HG02973 (cell line): ENCODE measurements at regions not wholly inside any gene's neighbourhood (a gene's known extent, or its start where the extent isn't known, plus 50 kb on each side); places are given as distances from the start of the nearest gene placed in this dataset.

Experiments used
- ATAC-seq: cut with Tn5 transposase; IDR thresholded peaks from one replicate; pipeline ENCODE4 v1.9.1; 2021; ENCODE audit warnings: moderate library complexity; ENCODE audit not compliant: unreplicated experiment

- no peak for ATAC-seq
Measured at GRCh38 chr1:30336550-30337323, 386.6 kb downstream of the MATN1 start.

- ATAC-seq: no peak
Measured at GRCh38 chr1:30335997-30336390, 387.4 kb downstream of the MATN1 start.

GRCh38 chr1:30335389-30335996 lies 387.9 kb downstream of the MATN1 start:
- ATAC-seq: no peak

- no peak for ATAC-seq
Measured at GRCh38 chr1:30334767-30335166, 388.6 kb downstream of the MATN1 start.

GRCh38 chr1:30332116-30333094 lies 391.0 kb downstream of the MATN1 start:
- no peak for ATAC-seq

GRCh38 chr1:30331415-30332065 lies 391.8 kb downstream of the MATN1 start:
- no peak for ATAC-seq

GRCh38 chr1:30330644-30331043 lies 392.7 kb downstream of the MATN1 start:
- ATAC-seq: no peak

- no peak for ATAC-seq
Measured at GRCh38 chr1:30329802-30330557, 393.4 kb downstream of the MATN1 start.

- no peak for ATAC-seq
Measured at GRCh38 chr1:30329263-30329753, 394.1 kb downstream of the MATN1 start.

- ATAC-seq: no peak
Measured at GRCh38 chr1:30328401-30329262, 394.8 kb downstream of the MATN1 start.

- ATAC-seq: no peak
Measured at GRCh38 chr1:30328100-30328370, 395.4 kb downstream of the MATN1 start.

GRCh38 chr1:30327370-30328099 lies 395.9 kb downstream of the MATN1 start:
- no peak for ATAC-seq

- no peak for ATAC-seq
Measured at GRCh38 chr1:30325999-30326398, 397.4 kb downstream of the MATN1 start.

GRCh38 chr1:30325085-30325935 lies 398.1 kb downstream of the MATN1 start:
- ATAC-seq: no peak

- no peak for ATAC-seq
Measured at GRCh38 chr1:30324251-30325084, 398.9 kb downstream of the MATN1 start.

GRCh38 chr1:30323841-30324240 lies 399.5 kb downstream of the MATN1 start:
- ATAC-seq: no peak

- no peak for ATAC-seq
Measured at GRCh38 chr1:30323352-30323751, 400.0 kb downstream of the MATN1 start.
